Activated CD4-positive, alpha-beta T cell treated with anti-CD3 and anti-CD28 coated beads for 4 hours (primary cell): ENCODE measurements at regions not wholly inside any gene's neighbourhood (a gene's known extent, or its start where the extent isn't known, plus 50 kb on each side); places are given as distances from the start of the nearest gene placed in this dataset.
"Not testable (repeated sequence)": the region's sequence is repeated elsewhere in the genome, so short reads cannot be mapped to it uniquely, and the experiment has no call there.

Experiments
- DNase-seq, 2 donors: peaks; one replicate each; pipeline ENCODE4 v3.0.0-alpha.2; 2020

GRCh38 chr2:105691947-105692390 lies 52.7 kb upstream of the NCK2 start:
- DNase-seq: no peak

DNA sequence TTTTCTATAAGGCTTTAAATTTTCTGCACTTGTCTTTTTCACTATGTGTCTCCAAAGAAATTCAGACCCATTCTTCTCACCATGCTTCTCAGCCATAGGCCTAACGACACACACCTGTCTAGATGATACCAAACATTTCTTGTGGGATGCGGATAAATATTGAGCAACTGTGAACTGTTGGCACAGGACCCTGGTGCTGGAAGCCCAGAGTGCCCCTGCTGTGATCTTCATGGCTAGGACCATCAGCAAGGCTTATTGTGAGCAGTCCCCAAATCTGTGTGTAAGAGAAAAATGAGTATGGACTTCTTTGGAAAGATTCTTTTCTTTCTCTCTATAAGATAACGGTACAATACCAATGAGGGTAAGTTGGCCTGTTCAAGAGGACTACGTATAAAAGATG lies 54.1 kb upstream of the NCK2 start:
- DNase-seq: no peak

DNA sequence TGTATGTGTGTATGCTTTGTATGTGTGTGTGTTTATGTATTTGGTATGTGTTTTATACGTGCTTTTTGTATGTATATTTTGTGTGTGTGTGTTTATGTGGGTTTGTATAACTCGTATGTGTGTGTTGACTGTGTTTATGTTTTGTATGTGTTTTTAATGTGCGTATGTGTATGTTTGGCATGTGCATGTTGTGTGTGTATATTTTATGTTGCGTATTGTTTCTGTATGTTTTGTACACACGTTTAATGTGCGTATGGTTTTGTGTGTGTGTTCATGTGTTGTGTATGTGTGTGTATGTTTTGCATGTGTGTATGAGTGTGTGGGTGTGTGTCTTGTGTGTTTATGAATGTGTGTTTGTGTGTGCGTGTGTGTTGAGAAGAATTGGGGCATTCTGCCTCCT lies 55.2 kb upstream of the NCK2 start:
- no peak for DNase-seq

DNA sequence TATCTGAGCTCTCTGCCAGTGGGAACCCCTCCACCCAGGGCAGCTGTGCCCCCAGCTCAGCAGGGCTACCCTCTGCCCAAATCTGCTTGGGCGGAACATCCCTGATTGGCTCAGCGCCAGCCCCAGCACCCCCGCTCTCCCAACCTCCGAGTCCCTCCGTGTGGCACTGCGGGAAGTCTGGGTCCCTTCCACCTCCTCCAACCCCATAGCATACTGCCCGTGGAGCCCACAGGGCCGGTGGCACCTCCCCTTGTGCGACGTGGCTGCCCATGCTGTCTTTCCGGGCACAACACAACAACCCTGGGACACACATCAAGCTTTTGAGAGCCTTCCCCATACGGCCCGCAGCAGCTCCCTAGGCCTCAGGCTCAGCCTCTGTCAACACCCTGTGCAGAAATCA lies 55.8 kb upstream of the NCK2 start:
- DNase-seq: no peak

DNA sequence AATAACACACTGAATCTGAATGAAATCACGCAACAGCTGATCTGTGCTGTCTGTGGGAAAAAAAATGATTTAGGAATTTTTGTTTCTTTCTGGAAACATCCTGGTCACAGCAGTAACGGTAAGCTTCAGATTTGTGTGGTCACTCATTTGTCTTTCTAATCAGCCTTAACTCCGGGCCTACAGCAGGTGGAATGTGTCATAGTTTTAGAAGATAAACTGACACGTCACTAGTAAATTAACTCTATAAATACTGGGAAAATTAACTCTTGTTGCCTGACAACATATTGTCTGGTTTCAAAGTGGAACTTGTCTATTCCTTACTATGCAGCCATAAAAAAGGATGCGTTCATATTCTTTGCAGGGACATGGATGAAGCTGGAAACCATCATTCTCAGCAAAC lies 58.1 kb upstream of the NCK2 start:
- no peak for DNase-seq

DNA sequence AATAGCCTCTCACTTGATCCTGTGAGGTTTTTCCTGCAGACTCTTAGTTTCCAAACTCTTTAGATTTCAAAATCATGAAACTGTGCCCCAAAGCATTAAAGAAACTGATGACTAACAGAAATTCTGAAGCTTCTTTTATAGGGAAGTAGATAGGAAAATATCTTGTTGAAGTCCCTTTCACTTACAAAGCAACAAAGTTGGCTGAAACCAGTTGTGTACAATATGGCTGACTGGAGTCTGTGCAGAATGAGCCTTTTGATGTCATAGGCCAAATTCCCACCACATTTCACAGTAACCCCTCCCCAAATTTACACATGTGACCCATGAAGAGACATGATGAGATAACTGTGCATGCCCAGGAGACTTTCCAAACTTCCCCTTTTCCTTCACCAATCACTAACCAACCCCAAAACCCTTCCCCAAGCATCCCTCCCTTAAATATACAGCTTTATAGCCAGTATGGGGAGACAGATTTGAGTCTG lies 61.7 kb upstream of the NCK2 start:
- no peak for DNase-seq

DNA sequence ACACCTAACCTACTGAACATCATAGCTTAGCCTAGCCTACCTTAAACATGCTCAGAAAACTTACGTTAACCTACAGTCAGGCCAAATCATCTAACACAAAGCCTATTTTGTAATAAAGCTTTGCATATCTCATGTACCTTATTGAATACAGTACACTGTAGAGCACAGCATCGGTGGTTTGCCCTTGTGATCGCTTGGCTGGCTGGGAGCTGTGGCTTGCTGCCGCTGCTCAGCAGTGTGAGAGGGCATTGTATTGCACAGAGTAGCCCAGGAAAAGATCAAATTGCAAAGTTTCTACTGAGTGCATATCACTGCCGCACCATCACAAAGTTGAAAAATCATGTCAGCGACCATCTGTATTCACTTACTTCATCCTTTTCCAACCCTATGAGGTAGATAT lies 62.3 kb upstream of the NCK2 start:
- no peak for DNase-seq

DNA sequence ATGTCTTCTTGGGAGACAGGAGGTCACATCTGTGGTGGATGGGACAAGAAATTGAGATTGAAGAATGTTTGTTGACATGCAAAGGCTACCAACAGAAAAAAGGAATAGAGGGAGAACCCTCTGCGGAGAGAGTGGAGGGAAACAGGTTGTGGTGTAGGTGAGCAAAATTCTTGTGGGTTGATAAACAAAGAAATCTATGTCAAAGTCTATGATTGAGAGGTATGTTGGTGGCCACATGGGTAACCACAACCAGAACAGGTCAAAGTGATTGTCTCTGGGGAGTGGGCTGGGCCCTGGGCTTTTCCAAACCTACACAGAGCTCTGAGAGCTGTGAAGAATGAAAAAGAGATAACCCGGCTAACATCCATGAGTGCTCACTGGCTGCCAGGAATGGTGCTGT lies 62.8 kb upstream of the NCK2 start:
- no peak for DNase-seq

DNA sequence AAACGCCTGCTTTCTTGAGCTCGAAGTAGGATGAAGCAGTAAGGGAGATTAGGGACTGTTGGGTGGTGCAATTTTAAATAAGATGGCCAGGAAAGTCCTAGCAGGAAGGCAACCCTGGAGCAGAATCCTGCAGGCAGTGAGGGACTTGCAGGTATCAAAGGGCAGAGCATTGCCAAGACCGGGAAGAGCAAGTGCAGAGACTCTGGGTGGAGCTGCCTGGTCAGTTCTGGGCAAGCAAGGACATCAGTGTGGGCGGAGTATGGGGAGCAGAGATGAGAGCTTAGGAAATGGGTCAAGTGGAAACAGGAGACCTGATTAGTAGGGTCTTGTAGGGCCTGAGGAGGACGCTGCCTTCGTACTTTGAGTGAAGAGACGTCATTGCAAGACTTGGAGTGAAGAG lies 64.4 kb upstream of the NCK2 start:
- no peak for DNase-seq

- DNase-seq: no peak
These were observed 66.4 kb upstream of the NCK2 start for GRCh38 chr2:105678346-105678745.

DNA sequence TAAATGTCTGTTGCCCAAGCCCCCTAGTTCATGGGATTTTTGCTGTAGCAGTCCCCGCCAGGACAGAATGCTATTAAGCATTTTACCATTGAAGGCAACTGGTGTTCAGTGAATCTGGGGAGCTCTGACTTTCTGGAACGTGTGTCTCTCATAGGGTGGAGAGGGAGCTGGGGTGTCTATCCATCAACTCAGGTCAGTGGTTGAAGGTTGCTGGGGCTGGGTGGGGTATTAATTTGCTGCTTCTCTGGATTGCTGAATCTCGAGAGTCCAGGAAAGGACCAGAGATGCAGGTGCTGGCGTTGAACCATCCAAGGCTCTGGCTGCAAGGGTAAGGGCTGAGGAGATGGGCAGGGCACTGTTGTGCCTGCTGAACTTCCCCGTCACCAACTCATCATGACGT lies 66.8 kb upstream of the NCK2 start:
- no peak for DNase-seq

DNA sequence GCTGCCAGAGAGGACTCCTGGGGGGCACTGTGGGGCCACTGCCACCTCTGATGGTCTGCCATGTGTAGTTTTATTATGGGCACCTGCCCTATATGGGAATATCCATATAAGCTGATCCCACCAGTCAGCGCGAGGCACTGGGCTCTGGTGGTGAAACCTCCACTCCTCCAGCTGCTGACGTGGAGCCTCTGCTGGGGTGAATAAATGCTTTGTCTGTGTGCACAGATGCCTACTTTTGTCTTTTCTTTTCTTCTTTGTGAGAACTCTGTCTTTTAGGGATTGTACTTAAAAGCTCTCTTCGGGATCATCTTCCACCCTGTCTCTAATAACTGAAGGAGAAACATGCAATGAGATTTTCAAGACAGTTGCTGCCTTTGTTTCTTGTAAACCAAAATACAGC lies 68.9 kb upstream of the NCK2 start:
- DNase-seq: no peak

DNA sequence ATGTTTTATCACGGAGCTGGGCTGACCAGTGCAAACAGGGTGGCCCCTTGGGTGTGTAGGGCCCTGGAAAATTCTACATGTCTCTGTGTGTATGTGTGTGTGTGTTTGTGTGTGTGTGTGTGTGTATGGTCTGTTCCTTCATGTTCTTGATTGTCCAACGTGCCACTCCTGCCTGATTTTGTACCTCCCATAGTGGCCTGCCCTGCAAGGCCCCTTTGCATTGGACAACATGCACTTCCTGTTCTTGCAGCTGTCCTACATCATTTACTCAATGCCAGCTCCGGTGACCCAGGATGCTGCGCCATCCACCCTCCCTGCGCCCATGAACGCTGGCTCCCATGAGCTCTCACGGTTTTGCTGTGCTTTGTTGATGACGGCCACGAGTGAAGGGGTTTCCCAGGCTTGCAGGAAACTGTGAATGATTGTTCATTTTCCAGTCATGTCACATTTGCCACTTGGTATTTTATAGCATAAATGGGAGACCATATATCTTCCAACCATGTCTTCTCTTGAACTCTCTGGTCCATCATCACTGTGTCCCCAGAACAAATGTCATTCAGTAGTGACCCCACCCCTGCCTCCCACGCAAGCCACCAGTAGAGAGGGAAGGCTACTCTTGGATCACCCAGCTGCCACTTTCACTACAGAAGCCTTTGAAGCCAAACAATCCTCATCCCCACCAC lies 69.7 kb upstream of the NCK2 start:
- DNase-seq: peak in 1 of 2 donors; percentile 13

- no peak for DNase-seq
These were observed 70.3 kb upstream of the NCK2 start for GRCh38 chr2:105674401-105674800.

DNA sequence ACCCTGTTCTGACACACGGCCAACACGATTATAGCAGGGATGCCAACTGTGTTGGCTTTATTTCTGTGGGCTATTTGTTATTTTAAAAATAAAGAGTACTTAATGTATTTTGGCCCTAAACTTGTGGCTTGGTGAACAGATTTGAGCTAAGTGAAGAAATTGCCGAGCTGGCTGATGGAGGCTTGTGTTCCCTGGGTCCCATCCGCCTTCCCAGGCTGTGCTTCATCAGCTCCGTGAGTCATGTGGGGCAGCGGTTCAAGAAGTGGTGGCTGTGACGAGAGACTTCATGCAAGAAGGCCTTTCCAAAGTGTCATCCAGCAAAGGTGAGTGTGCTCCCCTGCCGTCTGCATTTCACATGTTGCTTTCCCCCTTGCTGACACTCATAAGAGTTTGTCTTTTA lies 73.6 kb upstream of the NCK2 start:
- DNase-seq: no peak

GRCh38 chr2:105669384-105669891 lies 75.3 kb upstream of the NCK2 start:
- DNase-seq: no peak

GRCh38 chr2:105665480-105665879 lies 79.2 kb upstream of the NCK2 start:
- no peak for DNase-seq

DNA sequence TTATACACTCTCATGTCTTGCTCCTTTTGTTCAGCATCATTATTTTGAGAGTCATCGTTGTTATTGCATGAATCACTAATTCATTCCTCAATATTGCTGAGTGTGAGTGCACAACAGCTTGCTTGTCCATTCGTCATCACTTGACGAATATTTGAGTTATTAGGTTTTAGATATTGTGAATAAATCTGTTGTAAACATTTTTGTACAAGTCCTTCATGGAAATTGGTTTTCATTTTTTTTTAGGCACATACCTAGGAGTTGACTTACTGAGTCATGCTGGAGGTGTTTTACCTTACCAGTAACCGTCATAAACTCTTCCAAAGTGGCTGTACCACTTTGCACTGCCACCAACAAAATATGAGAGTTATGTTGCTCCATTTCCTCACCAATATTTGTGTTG lies 84.2 kb upstream of the NCK2 start:
- no peak for DNase-seq

DNA sequence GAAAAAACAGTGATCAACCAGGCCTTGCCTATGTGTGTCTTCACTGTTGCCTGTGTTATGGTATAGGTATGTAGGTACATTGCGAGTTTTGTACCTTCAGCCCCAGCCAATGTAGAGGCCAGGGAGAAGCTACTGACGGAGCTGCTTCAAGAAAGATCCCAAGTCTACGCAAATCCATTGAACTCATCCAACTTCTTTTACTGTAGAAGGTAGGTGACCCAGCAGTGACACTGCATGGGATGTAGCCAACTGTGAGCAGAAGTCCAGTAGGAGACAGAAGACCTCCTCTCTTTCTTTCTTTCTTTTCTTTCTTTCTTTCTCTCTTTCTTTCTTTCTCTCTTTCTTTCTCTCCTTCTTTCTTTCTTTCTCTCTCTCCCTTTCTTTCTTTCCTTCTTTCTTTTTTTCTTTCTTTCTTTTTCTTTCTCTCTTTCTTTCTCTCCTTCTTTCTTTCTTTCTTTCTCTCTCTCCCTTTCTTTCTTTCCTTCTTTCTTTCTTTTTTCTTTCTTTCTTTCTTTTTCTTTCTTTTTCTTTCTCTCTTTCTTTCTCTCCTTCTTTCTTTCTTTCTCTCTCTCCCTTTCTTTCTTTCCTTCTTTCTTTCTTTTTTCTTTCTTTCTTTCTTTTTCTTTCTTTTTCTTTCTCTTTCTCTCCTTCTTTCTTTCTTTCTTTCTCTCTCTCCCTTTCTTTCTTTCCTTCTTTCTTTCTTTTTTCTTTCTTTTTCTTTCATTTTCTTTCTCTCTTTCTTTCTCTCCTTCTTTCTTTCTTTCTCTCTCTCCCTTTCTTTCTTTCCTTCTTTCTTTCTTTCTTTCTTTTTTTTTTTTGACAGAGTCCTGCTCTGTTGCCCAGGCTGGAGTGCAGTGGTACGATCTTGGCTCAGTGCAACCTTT lies 88.7 kb upstream of the NCK2 start:
- DNase-seq: not testable (repeated sequence)

DNA sequence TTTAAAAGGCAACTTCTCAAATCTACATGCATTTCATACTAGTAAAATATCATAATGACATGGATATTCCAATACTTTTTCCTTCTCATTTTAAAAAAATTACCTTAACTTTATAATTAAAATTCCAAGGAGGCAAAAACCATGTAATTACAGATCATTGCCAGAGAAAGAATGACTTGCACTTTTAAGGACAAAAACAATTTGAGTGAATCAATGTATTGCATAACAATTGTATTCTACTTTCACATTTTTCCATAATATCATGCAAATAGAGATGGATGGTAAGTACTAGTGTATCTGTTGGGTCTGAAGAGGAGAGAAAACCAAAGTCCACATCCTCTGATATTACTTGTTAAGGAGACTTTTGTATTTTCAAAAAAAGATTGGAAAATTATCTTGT lies 89.5 kb upstream of the NCK2 start:
- DNase-seq: no peak

- DNase-seq: no peak
These were observed 90.2 kb upstream of the NCK2 start for GRCh38 chr2:105654474-105655004.

DNA sequence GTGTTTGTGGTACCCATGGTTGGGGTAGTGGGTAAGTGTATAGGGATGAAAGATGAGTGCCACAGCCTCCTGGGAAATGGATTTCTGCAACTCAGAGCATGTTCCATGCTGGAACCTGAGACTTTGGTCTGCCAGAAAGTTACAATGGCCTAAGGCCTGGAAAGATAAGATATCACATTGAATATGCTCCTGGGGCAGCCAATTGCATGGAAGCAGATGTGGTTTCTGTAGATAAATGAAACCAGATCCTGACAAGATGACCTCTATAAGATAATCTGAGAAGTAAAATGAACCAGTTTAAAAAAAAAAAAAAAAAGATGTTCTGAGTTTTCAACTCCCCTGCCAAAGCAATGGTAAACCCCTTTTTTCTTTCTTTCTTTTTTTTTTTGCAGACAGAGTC lies 91.4 kb upstream of the NCK2 start:
- DNase-seq: no peak

- DNase-seq: no peak
These were observed 92.5 kb upstream of the NCK2 start for GRCh38 chr2:105652014-105652796.
